Left forelimb (tissue), 1 donor: ENCODE measurements at regions not wholly inside any gene's neighbourhood (a gene's known extent, or its start where the extent isn't known, plus 50 kb on each side); places are given as distances from the start of the nearest gene placed in this dataset.

ENCODE experiments used
- DNase-seq: peaks from one replicate; pipeline ENCODE4 v3.0.0-alpha.2; 2018; ENCODE audit warnings: low spot score

- DNase-seq, result no peak
These were observed 204.4 kb upstream of the COBL start for GRCh38 chr7:51521054-51521453.

DNA sequence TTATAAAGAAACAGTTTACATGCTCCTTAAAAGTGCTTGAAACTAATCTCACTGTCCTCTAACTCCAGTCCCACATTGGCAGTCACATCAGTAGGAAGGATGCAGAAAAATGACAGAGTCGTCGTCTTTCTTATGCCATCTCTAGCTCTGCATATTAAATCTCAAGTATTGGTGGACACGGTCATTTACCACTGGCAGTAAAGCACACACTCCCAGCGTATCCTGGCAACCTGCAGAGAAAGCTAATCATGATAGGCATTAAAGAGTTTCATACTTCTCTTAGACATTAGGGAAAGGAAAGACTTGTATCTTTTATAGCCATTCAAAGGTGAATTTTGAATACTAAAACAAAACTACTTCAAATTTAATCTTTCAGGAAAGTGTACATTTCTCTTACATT is 202.0 kb upstream of the COBL start:
- no peak for DNase-seq

- DNase-seq, result no peak
These were observed 200.6 kb upstream of the COBL start for GRCh38 chr7:51517187-51517586.

GRCh38 chr7:51501620-51502019 is 185.0 kb upstream of the COBL start:
- no peak for DNase-seq

DNA sequence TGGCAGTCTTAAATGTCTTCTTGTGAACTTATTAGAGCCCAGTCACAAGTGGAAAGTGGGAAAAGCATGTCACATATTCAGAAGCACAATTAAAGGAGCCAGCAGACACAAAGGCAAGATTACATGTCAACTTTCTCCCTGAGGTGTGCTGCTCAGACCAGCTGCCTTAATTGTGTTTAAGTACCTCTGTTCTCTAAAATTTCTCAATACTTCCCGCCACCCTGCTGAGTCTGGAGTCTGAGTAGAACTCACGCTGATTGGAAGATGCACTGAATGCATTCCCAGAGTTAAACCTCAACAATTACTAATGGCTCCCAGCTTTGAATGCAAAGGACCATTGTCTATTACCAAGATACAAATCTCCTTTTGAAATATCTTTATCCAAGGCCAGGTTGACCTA is 166.4 kb upstream of the COBL start:
- DNase-seq, result no peak

DNA sequence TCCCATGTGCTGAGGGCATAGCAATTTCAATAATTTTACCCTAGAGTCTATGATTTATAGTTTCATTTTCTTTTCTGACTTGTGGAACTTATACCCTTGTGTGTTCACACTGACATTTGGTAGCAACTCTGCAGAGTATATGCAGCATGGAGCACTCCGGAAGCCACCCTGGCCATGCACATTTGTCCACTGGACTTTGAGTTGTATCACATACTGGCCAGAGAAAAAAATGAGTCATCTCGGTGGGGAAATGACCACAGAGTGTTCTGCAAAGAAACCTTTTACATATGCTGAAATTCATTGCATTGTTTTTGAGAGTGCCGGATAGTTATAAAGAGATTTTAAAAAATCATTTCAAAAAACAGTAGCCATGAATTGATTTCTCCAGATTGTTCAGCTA is 164.8 kb upstream of the COBL start:
- DNase-seq, result no peak

DNA sequence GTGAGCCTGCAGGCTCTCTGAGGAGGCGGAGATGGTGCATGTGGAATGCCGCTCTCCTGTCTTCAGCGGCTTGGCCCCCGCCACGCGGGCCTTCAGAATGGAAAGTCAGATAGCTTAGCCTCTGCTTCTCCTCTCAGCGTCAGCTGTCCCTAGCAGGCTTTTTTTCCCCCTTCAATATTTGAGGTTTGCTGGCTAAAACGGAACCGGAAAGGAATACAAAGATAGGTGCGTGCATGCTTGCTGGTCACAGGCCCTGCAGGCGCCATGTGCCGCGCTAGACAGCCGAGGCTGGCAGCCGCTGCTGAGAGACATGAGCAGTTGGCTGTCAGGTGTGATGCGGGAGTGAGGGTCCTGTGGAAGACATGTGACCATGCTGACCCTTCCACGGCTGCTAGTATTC is 161.2 kb upstream of the COBL start:
- no peak for DNase-seq

DNA sequence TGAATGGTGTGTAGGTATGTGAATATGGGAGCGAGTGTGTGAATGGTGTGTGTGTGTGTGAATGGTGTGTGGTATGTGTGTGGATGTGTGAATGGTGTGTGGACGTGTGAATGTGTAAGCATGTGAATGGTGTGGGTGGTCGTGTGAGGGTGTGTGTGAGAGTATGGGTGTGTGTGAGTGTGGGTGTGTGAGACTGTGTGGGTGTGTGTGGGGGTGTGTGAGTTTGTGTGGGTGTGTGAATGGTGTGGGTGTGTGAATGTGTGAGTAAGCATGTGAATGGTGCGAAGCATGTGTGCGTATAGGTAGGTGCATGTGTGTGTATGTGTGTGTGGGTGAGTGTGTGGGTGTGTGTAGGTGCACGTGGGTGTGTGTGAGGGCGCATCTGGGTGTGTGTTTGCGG is 160.7 kb upstream of the COBL start:
- no peak for DNase-seq

- DNase-seq, result no peak
These were observed 159.4 kb upstream of the COBL start for GRCh38 chr7:51476026-51476425.

- DNase-seq, result no peak
These were observed 156.3 kb upstream of the COBL start for GRCh38 chr7:51472873-51473272.

GRCh38 chr7:51471981-51472296 is 155.3 kb upstream of the COBL start:
- no peak for DNase-seq

- DNase-seq, result no peak
These were observed 154.8 kb upstream of the COBL start for GRCh38 chr7:51471210-51471980.

- no peak for DNase-seq
These were observed 150.9 kb upstream of the COBL start for GRCh38 chr7:51467384-51468017.

GRCh38 chr7:51459809-51460208 is 143.2 kb upstream of the COBL start:
- no peak for DNase-seq

DNA sequence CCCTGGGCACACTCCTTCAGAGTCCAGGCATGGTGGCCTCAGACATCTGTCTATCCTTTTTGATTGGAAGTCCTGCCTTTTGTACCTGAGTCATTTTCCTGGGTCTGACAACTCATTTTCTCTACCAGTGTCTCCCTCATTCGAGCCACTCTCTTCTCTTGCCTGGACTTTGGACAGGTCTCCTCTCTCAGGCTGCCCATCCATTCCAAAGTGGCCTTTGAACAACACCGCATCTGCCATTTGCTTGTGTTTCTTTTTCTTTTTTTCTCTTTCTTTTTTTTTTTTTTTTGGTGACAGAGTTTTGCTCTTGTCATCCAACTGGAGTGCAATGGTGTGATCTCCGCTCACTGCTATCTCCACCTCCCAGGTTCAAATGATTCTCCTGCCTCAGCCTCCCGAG is 142.1 kb upstream of the COBL start:
- no peak for DNase-seq

GRCh38 chr7:51457079-51457478 is 140.5 kb upstream of the COBL start:
- no peak for DNase-seq

DNA sequence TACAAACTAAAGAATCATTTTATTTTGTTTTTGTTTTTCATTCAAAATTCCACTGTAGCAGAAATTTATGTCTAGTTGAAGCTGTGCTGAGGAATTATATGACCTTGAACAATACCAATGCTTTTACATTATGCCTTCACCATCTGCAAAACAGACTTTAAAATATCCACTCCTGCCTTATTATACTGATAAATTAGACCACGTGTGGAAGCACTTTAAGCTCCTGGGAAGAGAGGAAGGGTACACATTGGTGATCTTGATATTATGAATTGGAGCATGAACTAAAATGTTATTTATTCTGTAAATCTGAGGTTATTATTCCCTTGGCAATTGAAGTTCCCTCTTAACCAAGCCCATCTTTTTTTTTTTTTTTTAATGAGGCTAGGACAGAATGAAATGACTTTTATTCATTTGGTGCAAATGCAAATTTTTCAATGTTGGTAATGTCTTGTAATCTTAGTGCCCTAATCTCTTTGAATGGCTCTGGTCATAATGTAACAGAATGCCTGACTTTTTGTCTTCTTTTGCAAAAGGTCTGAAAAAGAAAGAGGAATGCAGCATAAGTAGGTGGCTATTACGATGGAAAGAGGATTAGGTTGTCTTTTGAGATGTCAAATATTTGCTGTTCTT is 139.9 kb upstream of the COBL start:
- DNase-seq, result no peak

DNA sequence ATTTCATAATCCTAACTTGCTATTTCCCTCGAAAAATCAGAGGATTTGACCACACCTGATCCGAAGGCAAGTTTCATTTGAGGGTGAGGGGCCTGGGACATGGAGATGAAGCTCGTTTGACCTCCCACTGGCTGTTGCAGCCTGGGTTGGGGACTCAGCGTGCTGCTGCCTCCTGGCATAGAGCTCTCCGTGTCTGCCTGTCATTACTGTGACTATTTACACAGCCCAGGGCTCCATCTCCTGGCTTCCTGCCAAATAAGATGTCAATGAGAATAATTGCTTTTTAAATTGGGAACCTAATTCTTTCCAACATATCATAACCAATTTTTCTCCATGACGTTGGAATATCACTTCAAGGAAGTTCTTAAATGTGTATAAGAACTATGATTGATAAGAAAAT is 139.3 kb upstream of the COBL start:
- DNase-seq, result no peak

DNA sequence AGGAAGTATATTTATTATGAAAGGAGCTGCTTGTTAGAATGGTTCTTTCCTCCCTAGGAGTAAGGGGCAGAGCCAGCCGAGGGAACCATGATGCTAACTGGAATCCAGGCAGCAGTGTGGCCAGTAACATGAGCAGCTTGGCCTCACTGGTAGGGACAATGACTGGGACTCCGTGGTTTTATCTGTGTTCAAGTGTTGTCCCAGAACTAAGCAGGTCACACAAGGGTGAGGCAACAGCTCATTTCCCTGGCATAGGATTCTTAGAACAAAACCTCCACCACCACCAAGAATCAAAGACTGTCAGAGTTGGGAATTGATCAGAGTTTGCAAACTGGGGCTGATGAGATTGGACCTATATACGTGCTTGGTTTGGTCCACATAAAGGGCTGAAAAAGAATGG is 138.9 kb upstream of the COBL start:
- DNase-seq, result no peak

DNA sequence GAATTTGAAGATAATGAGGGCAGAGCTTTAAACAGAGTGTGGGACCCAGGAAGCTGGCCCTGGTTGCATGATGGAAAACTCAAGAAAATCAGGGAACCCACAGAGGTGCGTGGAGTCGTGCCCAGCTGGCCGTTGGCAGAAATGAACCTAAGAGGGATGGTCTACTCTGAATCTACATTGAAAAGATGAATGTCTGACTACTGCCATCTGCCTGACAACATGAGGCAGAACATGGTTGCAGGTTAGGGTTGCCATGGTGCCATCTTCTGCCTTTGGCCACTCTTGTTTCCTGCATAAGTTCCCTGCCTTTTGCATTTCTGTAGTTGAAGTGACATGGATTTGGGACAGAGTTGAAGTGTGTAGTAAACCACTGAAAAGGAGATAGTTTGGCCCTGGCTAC is 138.5 kb upstream of the COBL start:
- DNase-seq, result no peak

GRCh38 chr7:51452694-51453093 is 136.1 kb upstream of the COBL start:
- DNase-seq, result no peak

- DNase-seq, result no peak
These were observed 135.3 kb upstream of the COBL start for GRCh38 chr7:51451751-51452476.

DNA sequence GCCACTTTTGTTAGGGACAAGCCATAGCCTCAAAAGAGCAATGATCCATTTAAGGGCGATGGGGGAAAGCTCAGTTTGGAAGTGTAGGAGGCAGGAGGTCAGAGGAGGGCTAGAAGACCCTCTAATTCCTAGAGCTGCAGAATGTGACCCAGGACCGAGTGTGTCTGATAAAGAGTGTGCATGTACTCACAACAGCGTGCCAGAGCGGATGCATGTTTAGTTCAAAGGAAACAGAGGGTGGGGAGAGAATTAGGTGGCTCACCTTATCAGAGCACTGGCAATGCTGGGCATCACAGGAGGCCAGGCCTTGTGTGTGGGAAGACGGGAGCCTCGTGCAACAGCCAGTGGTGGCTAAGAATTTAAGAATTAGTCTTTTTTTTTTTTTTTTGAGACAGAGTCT is 133.9 kb upstream of the COBL start:
- DNase-seq, result no peak
